ENCODE measurements at regions not wholly inside any gene's neighbourhood (a gene's known extent, or its start where the extent isn't known, plus 50 kb on each side); places are given as distances from the start of the nearest gene placed in this dataset.
"Not testable (repeated sequence)": the region's sequence is repeated elsewhere in the genome, so short reads cannot be mapped to it uniquely, and the experiment has no call there.

- not testable (repeated sequence) for DNase-seq
These were observed 1226.8 kb downstream of the AACS start for GRCh38 chr12:126291987-126292386.

- DNase-seq, result no peak
These were observed 1230.4 kb downstream of the AACS start for GRCh38 chr12:126295652-126296051.

- no peak for DNase-seq
These were observed 1244.0 kb downstream of the AACS start for GRCh38 chr12:126309278-126309677.

- DNase-seq, result no peak
These were observed 1247.2 kb downstream of the AACS start for GRCh38 chr12:126312457-126312856.

- no peak for DNase-seq
These were observed 1251.2 kb downstream of the AACS start for GRCh38 chr12:126316411-126316810.

- peak; percentile 64 for DNase-seq
These were observed 1272.6 kb downstream of the AACS start for GRCh38 chr12:126337556-126338441.

GRCh38 chr12:126342866-126343265 is 1277.6 kb downstream of the AACS start:
- no peak for DNase-seq

GRCh38 chr12:126343321-126343720 is 1278.1 kb downstream of the AACS start:
- DNase-seq, result no peak

GRCh38 chr12:126346087-126346486 is 1280.9 kb downstream of the AACS start:
- DNase-seq, result no peak

GRCh38 chr12:126347421-126347820 is 1282.2 kb downstream of the AACS start:
- no peak for DNase-seq

- no peak for DNase-seq
These were observed 1284.1 kb downstream of the AACS start for GRCh38 chr12:126349383-126349782.

GRCh38 chr12:126353604-126354003 is 1288.4 kb downstream of the AACS start:
- no peak for DNase-seq

GRCh38 chr12:126354633-126355032 is 1289.4 kb downstream of the AACS start:
- no peak for DNase-seq

- no peak for DNase-seq
These were observed 1290.1 kb downstream of the AACS start for GRCh38 chr12:126355346-126355745.

GRCh38 chr12:126358806-126359205 is 1293.6 kb downstream of the AACS start:
- DNase-seq, result no peak

- DNase-seq, result no peak
These were observed 1294.0 kb downstream of the AACS start for GRCh38 chr12:126359216-126359615.

GRCh38 chr12:126361804-126362203 is 1296.6 kb downstream of the AACS start:
- no peak for DNase-seq

- DNase-seq, result no peak
These were observed 1297.3 kb downstream of the AACS start for GRCh38 chr12:126362493-126362892.

- no peak for DNase-seq
These were observed 1297.7 kb downstream of the AACS start for GRCh38 chr12:126362964-126363363.

GRCh38 chr12:126369487-126370463 is 1304.5 kb downstream of the AACS start:
- no peak for DNase-seq

GRCh38 chr12:126383506-126383905 is 1318.3 kb downstream of the AACS start:
- DNase-seq, result no peak

- peak; percentile 88 for DNase-seq
These were observed 1318.9 kb downstream of the AACS start for GRCh38 chr12:126384026-126384564.

- no peak for DNase-seq
These were observed 1320.5 kb downstream of the AACS start for GRCh38 chr12:126385785-126386184.
